ENCODE measurements at regions not wholly inside any gene's neighbourhood (a gene's known extent, or its start where the extent isn't known, plus 50 kb on each side); places are given as distances from the start of the nearest gene placed in this dataset.

DNA sequence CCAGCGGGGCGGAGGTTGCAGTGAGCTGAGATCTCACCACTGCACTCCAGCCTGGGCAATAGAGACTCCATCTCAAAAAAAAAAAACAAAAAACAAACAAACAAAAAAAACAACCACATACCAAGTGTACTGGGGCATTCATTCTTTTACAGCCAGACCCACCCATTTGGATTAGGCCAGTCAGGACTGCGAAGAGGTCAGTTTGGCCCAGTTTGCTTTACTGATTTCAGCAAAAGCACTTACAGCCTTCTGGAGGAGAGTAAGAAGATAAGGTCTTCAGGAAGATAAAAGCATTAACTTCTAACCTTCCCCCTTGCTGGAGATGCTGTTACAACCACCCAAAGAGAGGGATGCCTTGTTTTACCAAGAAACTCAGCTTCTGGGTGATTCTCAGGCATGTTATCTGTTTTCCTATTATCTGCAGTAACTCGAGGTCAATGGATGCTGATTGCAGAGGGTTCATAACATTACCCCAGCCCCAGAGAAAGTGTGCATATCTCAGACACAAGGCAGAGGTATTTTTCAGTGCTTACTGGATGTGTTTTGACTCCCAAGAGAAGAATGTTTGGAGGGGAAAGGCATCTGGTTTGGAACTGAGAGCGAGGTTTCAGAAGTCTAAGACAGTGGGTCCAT is 118.9 kb downstream of the RIN2 start:
- TF ChIP-seq CTCF (conservative IDR thresholded peaks at IDR 0.05): no peak
- TF ChIP-seq ZFX (IDR thresholded peaks at IDR 0.05): no peak
